Upper lobe of right lung (tissue), 1 donor: ENCODE measurements at regions not wholly inside any gene's neighbourhood (a gene's known extent, or its start where the extent isn't known, plus 50 kb on each side); places are given as distances from the start of the nearest gene placed in this dataset.

Source experiments
- ATAC-seq: fragments of 200-7000 bp; cut with Tn5 transposase; one replicate; pipeline ENCODE4 v1.9.1; 2020; ENCODE audit warnings: mild to moderate bottlenecking, moderate library complexity
- DNase-seq: peaks from one replicate; pipeline ENCODE4 v3.0.0-alpha.2; 2020
- H3K27ac ChIP-seq: fragments of 200-600 bp; one replicate; pipeline ENCODE4 v1.8.0; 2022
- H3K27me3 ChIP-seq: fragments of 200-600 bp; one replicate; pipeline ENCODE4 v1.8.0; 2022; ENCODE audit warnings: mild to moderate bottlenecking
- H3K36me3 ChIP-seq: fragments of 200-600 bp; one replicate; pipeline ENCODE4 v1.8.0; 2022
- H3K4me1 ChIP-seq: fragments of 200-600 bp; one replicate; pipeline ENCODE4 v1.8.0; 2022
- H3K4me3 ChIP-seq: fragments of 200-600 bp; one replicate; pipeline ENCODE4 v1.8.0; 2022; ENCODE audit warnings: mild to moderate bottlenecking
- H3K9me3 ChIP-seq: fragments of 200-600 bp; one replicate; pipeline ENCODE4 v1.8.0; 2022
- intact Hi-C: fragments of 100-400 bp; cut with DNase I; formaldehyde crosslinking; loops from one replicate; pipeline ENCODE4 v1.11.0; 2022
- TF ChIP-seq, protein P1 (sequence below): fragments of 200-600 bp; IDR thresholded peaks from one replicate; pipeline ENCODE4 v1.8.0; 2022; ENCODE audit warnings: antibody characterized with exemption
- donor health status: DM: no; HTN: yes; CAD: no; lungs with severe emphysema.

DNA sequence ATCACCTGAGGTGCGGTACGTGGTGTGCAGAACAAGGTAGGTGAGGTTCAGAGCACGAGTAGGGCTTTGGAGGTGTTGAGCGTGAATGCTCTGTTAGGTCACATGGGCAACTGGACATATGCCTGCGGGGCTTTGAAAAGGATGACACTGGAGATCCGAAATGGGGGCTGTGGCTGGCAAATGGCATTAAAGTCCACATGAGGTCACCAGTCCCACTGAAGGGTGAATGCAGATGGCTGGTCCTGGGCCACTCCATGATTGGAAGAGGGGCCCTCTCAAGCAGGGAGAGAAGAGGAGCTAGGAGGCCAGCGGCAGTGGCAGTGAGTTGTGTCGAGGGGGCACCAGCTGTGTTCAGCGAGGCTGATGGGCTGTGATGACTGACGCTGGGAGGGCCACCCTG is 254.9 kb upstream of the SHH start:
- Histone ChIP-seq H3K27ac (no peak overlapping the region), H3K27me3 (no peaks in the 10 kb centered on the region), H3K4me3 (no peak overlapping the region), H3K36me3 (no peaks in the 10 kb centered on the region), H3K4me1 (no peaks in the 10 kb centered on the region), H3K9me3 (no peaks in the 10 kb centered on the region)
- TF ChIP-seq, protein P1, sequence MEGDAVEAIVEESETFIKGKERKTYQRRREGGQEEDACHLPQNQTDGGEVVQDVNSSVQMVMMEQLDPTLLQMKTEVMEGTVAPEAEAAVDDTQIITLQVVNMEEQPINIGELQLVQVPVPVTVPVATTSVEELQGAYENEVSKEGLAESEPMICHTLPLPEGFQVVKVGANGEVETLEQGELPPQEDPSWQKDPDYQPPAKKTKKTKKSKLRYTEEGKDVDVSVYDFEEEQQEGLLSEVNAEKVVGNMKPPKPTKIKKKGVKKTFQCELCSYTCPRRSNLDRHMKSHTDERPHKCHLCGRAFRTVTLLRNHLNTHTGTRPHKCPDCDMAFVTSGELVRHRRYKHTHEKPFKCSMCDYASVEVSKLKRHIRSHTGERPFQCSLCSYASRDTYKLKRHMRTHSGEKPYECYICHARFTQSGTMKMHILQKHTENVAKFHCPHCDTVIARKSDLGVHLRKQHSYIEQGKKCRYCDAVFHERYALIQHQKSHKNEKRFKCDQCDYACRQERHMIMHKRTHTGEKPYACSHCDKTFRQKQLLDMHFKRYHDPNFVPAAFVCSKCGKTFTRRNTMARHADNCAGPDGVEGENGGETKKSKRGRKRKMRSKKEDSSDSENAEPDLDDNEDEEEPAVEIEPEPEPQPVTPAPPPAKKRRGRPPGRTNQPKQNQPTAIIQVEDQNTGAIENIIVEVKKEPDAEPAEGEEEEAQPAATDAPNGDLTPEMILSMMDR: no peak
- DNase-seq (no peak), ATAC-seq (no peak)
- intact Hi-C loops: no loop called here

DNA sequence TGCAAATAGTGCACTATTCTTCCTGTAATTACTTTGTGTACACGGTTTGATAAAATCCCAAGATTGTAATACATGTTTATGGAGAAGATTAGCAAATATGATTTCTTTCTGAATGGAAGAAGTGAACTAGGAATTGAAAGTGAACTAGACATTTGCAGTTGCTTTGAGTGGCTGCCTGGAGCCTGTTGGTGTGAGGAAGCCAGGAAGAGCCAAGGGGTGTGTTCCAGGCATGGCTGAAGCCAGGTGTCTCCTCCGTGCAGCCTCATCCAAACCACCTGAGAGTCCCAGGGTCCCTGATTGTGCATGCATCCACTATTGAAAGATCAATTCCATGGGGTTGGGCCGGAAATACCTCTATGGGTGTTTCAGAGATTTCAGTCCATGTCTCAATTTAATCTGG is 253.1 kb upstream of the SHH start:
- H3K27ac ChIP-seq: no peak overlapping the region
- no peaks in the 10 kb centered on the region for H3K36me3 ChIP-seq
- H3K9me3 ChIP-seq: no peaks in the 10 kb centered on the region
- DNase-seq (no peak), ATAC-seq (no peak)
- H3K4me3 ChIP-seq: no peak overlapping the region
- intact Hi-C loops: no loop called here
- no peaks in the 10 kb centered on the region for H3K4me1 ChIP-seq
- H3K27me3 ChIP-seq: no peaks in the 10 kb centered on the region
- TF ChIP-seq, protein P1: no peak

DNA sequence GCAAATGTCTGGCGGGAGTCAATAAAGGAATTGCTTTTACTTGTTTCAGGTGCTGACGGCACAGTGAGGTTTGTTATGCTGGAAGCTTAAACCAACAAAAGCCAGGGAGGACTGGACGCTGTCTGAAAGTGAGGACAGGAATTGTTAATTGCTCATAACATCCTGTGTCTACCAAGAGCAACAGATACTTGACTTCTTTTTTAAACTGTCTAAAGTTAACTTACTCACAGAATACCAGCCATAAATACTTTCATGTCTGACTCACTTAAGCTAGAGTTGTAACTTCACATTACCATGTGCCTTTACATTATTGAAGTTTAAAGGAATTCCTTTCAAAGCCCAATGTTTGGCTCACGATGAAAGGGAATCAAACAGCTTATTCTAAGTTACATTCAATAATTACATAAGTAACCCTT is 252.7 kb upstream of the SHH start:
- Histone ChIP-seq H3K36me3 (no peaks in the 10 kb centered on the region), H3K9me3 (no peaks in the 10 kb centered on the region), H3K4me3 (no peak overlapping the region), H3K27me3 (no peaks in the 10 kb centered on the region), H3K27ac (no peak overlapping the region), H3K4me1 (no peaks in the 10 kb centered on the region)
- no peak for ATAC-seq
- TF ChIP-seq, protein P1: no peak
- DNase-seq: no peak
- intact Hi-C loops: no loop called here

DNA sequence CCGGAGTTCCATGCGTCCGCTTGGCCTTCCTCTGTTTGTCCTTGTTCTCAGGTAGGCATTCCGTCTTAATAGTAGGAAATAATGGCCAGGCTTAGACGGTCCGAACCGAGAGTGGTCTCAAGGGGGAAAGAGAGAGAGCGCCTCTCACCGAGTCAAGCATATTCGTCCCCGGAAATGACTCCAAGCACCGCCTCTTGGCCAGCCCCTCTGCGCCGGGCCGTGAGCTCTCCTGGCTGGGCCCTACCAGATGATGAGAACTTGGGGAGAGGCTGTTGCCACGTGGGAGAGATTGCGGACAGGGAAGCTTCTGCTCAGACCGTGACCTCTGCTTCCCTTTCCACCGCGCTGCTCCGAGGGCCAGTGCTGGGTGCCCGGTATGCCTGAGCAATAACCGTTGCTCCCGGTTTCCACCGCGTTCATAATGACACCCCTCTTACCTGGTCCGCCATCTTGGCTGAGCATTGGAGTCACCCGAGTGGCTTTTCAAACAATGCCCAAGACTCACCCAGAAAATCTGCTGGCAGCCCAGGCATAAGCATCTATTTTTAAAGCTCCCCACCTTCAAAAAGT is 251.1 kb upstream of the SHH start:
- ATAC-seq (no peak), DNase-seq (no peak)
- no peaks in the 10 kb centered on the region for H3K36me3 ChIP-seq
- no peaks in the 10 kb centered on the region for H3K9me3 ChIP-seq
- no peaks in the 10 kb centered on the region for H3K27me3 ChIP-seq
- no peak overlapping the region for H3K4me3 ChIP-seq
- TF ChIP-seq, protein P1: no peak
- intact Hi-C loops: no loop called here
- H3K4me1 ChIP-seq: no peaks in the 10 kb centered on the region
- H3K27ac ChIP-seq: no peak overlapping the region

DNA sequence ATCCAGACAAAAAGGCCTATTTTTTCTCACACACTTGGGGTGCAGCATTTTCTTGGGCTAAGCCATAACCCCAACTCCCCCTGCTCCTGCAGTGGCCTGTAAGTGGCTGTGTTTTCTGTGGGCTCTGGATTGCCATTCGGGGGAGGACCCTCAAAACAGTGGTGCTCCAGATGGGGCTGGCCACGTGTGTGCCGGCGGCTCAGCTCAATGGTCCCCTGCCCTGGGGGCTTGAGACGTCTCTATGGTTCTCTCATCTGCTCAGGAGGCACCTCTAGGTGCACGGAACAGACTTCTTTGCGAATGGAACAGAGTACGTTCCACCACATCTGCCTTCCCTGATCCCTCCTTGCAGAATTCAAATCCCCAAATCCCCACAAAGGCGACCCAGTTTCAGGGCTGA is 250.0 kb upstream of the SHH start:
- DNase-seq (peak; percentile 34), ATAC-seq (no peak)
- Histone ChIP-seq H3K9me3 (no peaks in the 10 kb centered on the region), H3K27ac (no peak overlapping the region), H3K4me3 (no peak overlapping the region), H3K4me1 (no peaks in the 10 kb centered on the region), H3K36me3 (no peaks in the 10 kb centered on the region), H3K27me3 (no peaks in the 10 kb centered on the region)
- TF ChIP-seq, protein P1: no peak
- intact Hi-C loops: no loop called here

DNA sequence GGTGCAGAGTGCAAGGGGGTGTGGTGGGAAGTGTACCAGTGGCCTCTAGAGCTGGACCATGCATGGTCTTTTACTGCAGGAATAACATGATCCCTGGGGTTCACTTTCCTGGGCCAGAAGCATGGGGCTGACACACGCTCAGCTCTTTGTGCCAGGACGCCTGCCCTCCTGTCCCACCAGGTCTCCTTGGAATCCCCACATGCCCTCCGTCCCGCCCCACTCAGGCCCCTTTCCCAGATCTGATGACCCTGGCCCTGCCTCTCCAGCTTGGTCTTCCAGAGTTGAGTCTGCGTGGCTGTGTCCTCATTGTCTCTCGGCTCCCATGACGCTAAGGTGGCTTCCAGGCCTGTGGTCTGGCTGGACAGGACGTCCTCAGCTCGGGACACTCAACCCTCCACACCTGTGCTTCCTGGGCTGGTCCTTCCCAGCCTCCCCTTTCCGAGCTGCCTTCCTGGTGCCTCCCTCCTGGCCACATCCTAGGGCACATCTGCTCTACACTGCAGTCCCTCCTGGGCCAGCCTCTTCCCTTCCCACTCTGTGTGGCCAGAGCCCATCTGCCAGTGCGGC is 249.5 kb upstream of the SHH start:
- H3K36me3 ChIP-seq: no peaks in the 10 kb centered on the region
- ATAC-seq (no peak), DNase-seq (peak; percentile 43)
- intact Hi-C loops: no loop called here
- no peaks in the 10 kb centered on the region for H3K27me3 ChIP-seq
- H3K4me3 ChIP-seq: no peak overlapping the region
- H3K9me3 ChIP-seq: no peaks in the 10 kb centered on the region
- H3K27ac ChIP-seq: no peak overlapping the region
- no peaks in the 10 kb centered on the region for H3K4me1 ChIP-seq
- TF ChIP-seq, protein P1: no peak
